SK-N-SH (cell line): ENCODE measurements at regions not wholly inside any gene's neighbourhood (a gene's known extent, or its start where the extent isn't known, plus 50 kb on each side); places are given as distances from the start of the nearest gene placed in this dataset.

ENCODE experiments used
- CHD2 ChIP-seq: fragments of 150-350 bp; IDR thresholded peaks from 2 replicates; pipeline ENCODE4 v1.6.1; 2018; ENCODE audit warnings: low read length; ENCODE audit not compliant: partially characterized antibody
- ELF1 ChIP-seq: IDR thresholded peaks from 2 replicates; pipeline ENCODE4 v1.4.0; 2012
- EP300 ChIP-seq, 2 experiments: IDR thresholded peaks; 2 replicates each; pipeline versions ENCODE4 v1.4.0 to v1.6.1; 2012; ENCODE audit warnings: borderline replicate concordance in 1 of 2, low read depth in 1 of 2, low read length in 1 of 2
- EZH2phosphoT487 ChIP-seq: fragments of 200-600 bp; sonication (generic); IDR thresholded peaks from 2 replicates; pipeline ENCODE4 v1.6.1; 2017; ENCODE audit warnings: low read depth, mixed run types, mild to moderate bottlenecking, antibody characterized with exemption, moderate library complexity, borderline replicate concordance
- FOXM1 ChIP-seq: IDR thresholded peaks from 2 replicates; pipeline ENCODE4 v1.4.0; 2012; ENCODE audit warnings: low read depth, mild to moderate bottlenecking
- GABPA ChIP-seq: IDR thresholded peaks from 2 replicates; pipeline ENCODE4 v1.4.0; 2012; ENCODE audit warnings: low read depth, mild to moderate bottlenecking
- IRF3 ChIP-seq: fragments of 150-350 bp; IDR thresholded peaks from 2 replicates; pipeline ENCODE4 v1.6.1; 2016; ENCODE audit warnings: mild to moderate bottlenecking, low read depth, low read length
- MAX ChIP-seq: IDR thresholded peaks from 2 replicates; pipeline ENCODE4 v1.4.0; 2012; ENCODE audit warnings: low read depth
- RFX5 ChIP-seq: IDR thresholded peaks from 2 replicates; pipeline ENCODE4 v1.6.1; 2012; ENCODE audit warnings: mild to moderate bottlenecking, improper control_type of control experiment, low read length
- SIN3A ChIP-seq: IDR thresholded peaks from 2 replicates; pipeline ENCODE4 v1.6.1; 2012; ENCODE audit warnings: low read depth, mild to moderate bottlenecking, low read length, moderate library complexity, borderline replicate concordance
- TF ChIP-seq, protein P1 (sequence below): fragments of 200-600 bp; sonication (generic); IDR thresholded peaks from 2 replicates; pipeline ENCODE4 v1.6.1; 2017; ENCODE audit warnings: antibody characterized with exemption, mild to moderate bottlenecking, moderate library complexity
- TF ChIP-seq, protein P2 (sequence below): fragments of 150-350 bp; IDR thresholded peaks from 2 replicates; pipeline ENCODE4 v1.6.1; 2017; ENCODE audit warnings: antibody characterized with exemption, low read length, low read depth, borderline replicate concordance
- TF ChIP-seq, protein P3 (sequence below): IDR thresholded peaks from 2 replicates; pipeline ENCODE4; 2012

DNA sequence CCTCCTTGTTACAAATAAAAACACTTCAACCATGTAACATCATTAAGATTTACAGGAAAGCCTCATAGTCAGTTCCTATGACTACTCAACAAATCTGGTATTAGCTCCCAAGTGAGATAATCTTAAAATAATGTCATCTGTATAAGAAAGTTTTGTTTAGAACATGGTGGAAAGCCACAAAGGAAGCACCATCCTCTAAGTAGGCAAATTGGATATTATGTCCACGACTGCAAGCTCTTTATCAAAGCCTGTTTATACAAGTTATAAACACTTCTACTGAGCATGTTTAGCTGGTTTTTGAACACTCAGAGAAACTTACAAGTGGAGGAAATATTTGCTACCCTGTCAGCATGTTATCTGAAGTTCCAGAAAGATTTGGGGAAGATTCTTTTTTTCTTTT lies 349.8 kb downstream of the ARL4A start:
- no peak for TF ChIP-seq ELF1
- no peak for TF ChIP-seq RFX5
- TF ChIP-seq, protein P1, sequence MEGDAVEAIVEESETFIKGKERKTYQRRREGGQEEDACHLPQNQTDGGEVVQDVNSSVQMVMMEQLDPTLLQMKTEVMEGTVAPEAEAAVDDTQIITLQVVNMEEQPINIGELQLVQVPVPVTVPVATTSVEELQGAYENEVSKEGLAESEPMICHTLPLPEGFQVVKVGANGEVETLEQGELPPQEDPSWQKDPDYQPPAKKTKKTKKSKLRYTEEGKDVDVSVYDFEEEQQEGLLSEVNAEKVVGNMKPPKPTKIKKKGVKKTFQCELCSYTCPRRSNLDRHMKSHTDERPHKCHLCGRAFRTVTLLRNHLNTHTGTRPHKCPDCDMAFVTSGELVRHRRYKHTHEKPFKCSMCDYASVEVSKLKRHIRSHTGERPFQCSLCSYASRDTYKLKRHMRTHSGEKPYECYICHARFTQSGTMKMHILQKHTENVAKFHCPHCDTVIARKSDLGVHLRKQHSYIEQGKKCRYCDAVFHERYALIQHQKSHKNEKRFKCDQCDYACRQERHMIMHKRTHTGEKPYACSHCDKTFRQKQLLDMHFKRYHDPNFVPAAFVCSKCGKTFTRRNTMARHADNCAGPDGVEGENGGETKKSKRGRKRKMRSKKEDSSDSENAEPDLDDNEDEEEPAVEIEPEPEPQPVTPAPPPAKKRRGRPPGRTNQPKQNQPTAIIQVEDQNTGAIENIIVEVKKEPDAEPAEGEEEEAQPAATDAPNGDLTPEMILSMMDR, result no peak
- no peak for TF ChIP-seq EP300 (IDR thresholded peaks at IDR 0.05; ENCODE audit: borderline replicate concordance in 1 of 2, low read depth in 1 of 2, low read length in 1 of 2)
- TF ChIP-seq GABPA, result no peak
- TF ChIP-seq CHD2, result no peak
- TF ChIP-seq, protein P2, sequence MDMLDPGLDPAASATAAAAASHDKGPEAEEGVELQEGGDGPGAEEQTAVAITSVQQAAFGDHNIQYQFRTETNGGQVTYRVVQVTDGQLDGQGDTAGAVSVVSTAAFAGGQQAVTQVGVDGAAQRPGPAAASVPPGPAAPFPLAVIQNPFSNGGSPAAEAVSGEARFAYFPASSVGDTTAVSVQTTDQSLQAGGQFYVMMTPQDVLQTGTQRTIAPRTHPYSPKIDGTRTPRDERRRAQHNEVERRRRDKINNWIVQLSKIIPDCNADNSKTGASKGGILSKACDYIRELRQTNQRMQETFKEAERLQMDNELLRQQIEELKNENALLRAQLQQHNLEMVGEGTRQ, result no peak
- no peak for TF ChIP-seq IRF3
- no peak for TF ChIP-seq FOXM1
- TF ChIP-seq, protein P3, sequence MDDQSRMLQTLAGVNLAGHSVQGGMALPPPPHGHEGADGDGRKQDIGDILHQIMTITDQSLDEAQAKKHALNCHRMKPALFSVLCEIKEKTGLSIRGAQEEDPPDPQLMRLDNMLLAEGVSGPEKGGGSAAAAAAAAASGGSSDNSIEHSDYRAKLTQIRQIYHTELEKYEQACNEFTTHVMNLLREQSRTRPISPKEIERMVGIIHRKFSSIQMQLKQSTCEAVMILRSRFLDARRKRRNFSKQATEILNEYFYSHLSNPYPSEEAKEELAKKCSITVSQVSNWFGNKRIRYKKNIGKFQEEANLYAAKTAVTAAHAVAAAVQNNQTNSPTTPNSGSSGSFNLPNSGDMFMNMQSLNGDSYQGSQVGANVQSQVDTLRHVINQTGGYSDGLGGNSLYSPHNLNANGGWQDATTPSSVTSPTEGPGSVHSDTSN, result no peak
- TF ChIP-seq MAX, result no peak
- TF ChIP-seq SIN3A, result no peak
- TF ChIP-seq EZH2phosphoT487, result no peak
